Kidney epithelial cell (primary cell): ENCODE measurements at regions not wholly inside any gene's neighbourhood (a gene's known extent, or its start where the extent isn't known, plus 50 kb on each side); places are given as distances from the start of the nearest gene placed in this dataset.

Experiments used
- DNase-seq: peaks from one replicate; pipeline ENCODE4 v3.0.0-alpha.2; 2010; ENCODE audit warnings: low read depth
- H3K27me3 ChIP-seq: 2 replicates; pipeline ENCODE4 v1.6.0; 2011; ENCODE audit warnings: low read length; ENCODE audit not compliant: control insufficient read depth, insufficient read depth
- H3K36me3 ChIP-seq: 2 replicates; pipeline ENCODE4 v1.5.1; 2011; ENCODE audit warnings: low read length; ENCODE audit not compliant: control insufficient read depth, insufficient read depth
- H3K4me3 ChIP-seq: 2 replicates; pipeline ENCODE4 v1.5.1; 2011; ENCODE audit warnings: low read depth, mild to moderate bottlenecking, control low read depth, low read length
- TF ChIP-seq, protein P1 (sequence below): IDR thresholded peaks from 2 replicates; pipeline ENCODE4 v1.5.1; 2011; ENCODE audit warnings: mild to moderate bottlenecking, moderate library complexity, low read length, control low read depth, inconsistent platforms; ENCODE audit not compliant: insufficient read depth, poor library complexity, severe bottlenecking

DNA sequence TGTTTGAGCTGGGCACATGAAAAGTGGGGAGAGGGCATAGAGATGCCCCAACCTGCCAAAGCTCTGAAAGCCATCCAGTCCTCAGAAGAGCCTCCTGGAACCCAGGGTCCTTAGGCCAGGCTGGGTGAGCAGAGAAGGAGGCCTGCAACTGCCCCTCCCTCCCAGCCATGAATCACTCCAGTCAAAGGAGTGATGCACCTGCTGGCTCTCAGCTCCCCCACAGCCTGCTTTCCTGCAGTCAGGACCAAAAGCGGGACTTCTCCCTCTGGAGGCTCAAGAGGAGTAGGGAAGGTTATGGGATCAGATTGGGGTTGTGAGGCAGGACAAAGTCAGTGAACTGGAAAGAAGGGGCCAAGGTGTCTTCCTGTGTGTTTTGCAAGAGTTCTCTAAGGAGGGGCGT is 145.6 kb downstream of the TMEM132E start:
- H3K27me3 ChIP-seq = no peaks in the 10 kb centered on the region
- DNase-seq = no peak
- H3K4me3 ChIP-seq = no peak overlapping the region
- TF ChIP-seq, protein P1, sequence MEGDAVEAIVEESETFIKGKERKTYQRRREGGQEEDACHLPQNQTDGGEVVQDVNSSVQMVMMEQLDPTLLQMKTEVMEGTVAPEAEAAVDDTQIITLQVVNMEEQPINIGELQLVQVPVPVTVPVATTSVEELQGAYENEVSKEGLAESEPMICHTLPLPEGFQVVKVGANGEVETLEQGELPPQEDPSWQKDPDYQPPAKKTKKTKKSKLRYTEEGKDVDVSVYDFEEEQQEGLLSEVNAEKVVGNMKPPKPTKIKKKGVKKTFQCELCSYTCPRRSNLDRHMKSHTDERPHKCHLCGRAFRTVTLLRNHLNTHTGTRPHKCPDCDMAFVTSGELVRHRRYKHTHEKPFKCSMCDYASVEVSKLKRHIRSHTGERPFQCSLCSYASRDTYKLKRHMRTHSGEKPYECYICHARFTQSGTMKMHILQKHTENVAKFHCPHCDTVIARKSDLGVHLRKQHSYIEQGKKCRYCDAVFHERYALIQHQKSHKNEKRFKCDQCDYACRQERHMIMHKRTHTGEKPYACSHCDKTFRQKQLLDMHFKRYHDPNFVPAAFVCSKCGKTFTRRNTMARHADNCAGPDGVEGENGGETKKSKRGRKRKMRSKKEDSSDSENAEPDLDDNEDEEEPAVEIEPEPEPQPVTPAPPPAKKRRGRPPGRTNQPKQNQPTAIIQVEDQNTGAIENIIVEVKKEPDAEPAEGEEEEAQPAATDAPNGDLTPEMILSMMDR = no peak
- H3K36me3 ChIP-seq = no peaks in the 10 kb centered on the region

DNA sequence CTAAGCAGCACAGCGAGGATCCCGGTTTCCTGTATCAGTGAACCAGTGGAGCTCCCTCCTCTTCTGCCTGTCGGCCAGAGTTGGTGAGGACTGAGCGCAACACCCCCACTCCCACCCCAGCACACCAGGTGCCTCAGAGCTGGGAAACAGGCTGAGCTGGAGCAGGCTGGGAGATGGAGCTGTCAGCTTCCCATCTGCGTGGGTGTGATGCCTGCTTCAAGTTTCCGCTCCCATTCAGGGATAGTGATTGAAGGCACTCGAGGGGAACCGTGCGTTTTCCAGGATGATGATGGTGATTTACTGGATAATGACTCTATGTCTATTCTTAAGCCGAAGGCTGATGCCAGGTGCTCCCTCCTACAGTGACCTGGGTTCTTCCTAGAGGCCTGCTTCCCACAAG is 144.5 kb downstream of the TMEM132E start:
- TF ChIP-seq, protein P1 = no peak
- H3K36me3 ChIP-seq = no peaks in the 10 kb centered on the region
- no peak overlapping the region for H3K4me3 ChIP-seq
- H3K27me3 ChIP-seq = no peaks in the 10 kb centered on the region
- DNase-seq = no peak

DNA sequence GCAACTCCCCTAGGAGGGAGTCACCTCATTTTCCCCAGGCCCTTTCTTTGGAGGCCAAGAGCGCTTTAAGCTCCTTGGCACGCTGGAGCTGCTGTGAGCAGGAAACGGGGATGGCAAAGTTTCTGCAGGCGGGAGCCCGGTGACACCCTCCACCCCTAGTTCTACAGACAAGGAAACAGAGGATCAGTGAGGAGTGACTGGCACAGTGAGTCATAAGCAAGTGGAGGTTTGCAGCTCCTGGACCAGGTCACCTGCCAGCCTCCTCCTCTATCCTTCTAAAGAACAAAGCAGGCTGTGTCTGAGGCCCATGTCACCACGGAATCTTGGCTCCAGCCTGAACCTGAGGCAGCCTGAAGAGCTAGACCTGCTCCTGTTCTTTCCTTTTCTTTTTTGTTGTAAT is 141.9 kb downstream of the TMEM132E start:
- H3K36me3 ChIP-seq = no peaks in the 10 kb centered on the region
- H3K4me3 ChIP-seq = no peak overlapping the region
- peak; percentile 4 for DNase-seq
- H3K27me3 ChIP-seq = no peaks in the 10 kb centered on the region
- TF ChIP-seq, protein P1 = no peak

DNA sequence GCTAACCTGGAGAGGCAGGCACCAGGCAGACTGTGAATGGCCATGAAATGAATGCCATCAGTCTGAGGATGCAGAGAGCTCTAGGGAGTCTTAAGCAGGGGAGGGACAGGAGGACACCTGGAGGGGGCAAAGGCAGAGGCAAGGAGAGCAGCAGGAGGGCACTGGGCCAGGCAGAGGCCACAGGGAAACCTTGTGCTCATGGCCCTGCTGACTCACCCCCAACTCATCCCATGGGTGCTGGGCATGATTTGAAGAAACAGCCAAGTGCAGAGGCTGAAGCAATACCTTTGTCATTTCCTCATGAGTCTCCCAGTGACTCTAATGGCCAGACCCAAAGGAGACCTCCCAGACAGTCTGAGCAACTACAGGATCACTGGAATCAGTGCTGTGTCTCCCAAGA is 141.4 kb downstream of the TMEM132E start:
- DNase-seq = peak; percentile 4
- H3K4me3 ChIP-seq = no peak overlapping the region
- H3K36me3 ChIP-seq = no peaks in the 10 kb centered on the region
- H3K27me3 ChIP-seq = no peaks in the 10 kb centered on the region
- TF ChIP-seq, protein P1 = no peak

DNA sequence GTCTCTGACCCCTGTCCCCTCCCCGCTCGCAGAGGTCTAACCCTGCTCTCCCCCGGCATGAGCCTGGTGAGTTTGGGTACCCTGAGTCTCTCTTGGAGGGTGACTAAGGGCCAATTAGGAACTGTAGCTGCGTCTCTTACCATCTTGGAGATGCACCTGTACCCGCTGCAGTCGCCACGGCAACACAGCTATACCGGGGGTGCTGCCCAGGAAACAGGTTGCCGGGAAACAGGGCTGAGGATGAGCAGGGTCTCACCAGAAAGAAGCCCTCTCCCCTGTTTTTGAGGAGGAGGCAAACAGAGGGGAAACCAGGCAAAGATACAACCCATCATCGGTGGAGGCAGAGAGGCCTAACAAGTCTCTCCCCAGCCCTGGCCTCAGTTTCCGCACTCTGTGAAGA is 140.2 kb downstream of the TMEM132E start:
- TF ChIP-seq, protein P1 = no peak
- Histone ChIP-seq H3K27me3 (no peaks in the 10 kb centered on the region), H3K4me3 (no peak overlapping the region), H3K36me3 (no peaks in the 10 kb centered on the region)
- DNase-seq = no peak

DNA sequence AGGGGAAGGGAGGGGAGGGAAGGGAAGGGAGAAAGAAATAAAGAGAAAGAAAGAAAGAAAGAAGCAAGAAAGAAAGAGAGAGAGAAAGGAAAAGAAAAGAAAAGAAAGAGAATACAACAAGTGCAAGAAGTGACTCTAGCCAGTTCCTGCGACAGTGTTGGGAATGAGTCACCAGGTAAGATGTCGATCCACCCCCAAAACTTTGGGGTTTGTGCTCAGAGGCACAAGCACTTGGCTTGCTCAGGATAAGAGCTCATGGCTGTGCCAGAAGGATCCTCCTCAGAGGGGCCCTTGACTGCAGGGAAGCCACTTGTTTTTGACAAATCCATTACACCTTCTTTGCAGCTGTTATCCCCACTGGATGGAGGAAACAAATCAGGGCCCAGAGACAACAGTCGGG is 137.7 kb downstream of the TMEM132E start:
- Histone ChIP-seq H3K4me3 (no peak overlapping the region), H3K27me3 (no peaks in the 10 kb centered on the region), H3K36me3 (no peaks in the 10 kb centered on the region)
- TF ChIP-seq, protein P1 = no peak
- no peak for DNase-seq
